LNCaP clone FGC (cell line): ENCODE measurements at regions not wholly inside any gene's neighbourhood (a gene's known extent, or its start where the extent isn't known, plus 50 kb on each side); places are given as distances from the start of the nearest gene placed in this dataset.

ENCODE experiments used
- DNase-seq: peaks from one replicate; pipeline ENCODE4 v3.0.0-alpha.2; 2011; ENCODE audit warnings: low read depth
- H3K4me3 ChIP-seq: 2 replicates; pipeline ENCODE4 v1.5.1; 2011; ENCODE audit warnings: mild to moderate bottlenecking, low read depth, low read length, control low read depth
- TF ChIP-seq, protein P1 (sequence below): IDR thresholded peaks from 2 replicates; pipeline ENCODE4 v1.5.1; 2012; ENCODE audit warnings: mild to moderate bottlenecking; ENCODE audit not compliant: control insufficient read depth, insufficient read depth; ENCODE audit errors: extremely low read depth

DNA sequence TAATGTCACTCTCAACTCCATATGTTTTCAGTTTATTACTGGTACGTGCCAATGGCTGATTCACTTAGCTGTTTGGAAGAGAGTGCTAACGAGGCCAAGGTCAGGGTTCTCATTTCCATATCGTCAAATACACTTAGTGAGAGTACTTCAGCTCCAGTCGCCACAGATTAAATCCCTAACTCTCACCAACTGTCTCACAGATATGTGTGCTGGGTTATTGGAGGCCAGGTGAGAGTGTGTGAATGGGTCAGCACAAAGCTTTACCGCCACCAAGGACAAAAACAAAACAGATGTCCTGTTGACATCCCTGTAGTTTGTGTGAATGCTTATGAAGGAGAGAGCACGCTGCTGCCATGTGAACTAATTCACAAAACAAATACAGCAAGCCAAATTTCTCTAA, 133.5 kb upstream of the TBL1XR1 start:
- TF ChIP-seq, protein P1, sequence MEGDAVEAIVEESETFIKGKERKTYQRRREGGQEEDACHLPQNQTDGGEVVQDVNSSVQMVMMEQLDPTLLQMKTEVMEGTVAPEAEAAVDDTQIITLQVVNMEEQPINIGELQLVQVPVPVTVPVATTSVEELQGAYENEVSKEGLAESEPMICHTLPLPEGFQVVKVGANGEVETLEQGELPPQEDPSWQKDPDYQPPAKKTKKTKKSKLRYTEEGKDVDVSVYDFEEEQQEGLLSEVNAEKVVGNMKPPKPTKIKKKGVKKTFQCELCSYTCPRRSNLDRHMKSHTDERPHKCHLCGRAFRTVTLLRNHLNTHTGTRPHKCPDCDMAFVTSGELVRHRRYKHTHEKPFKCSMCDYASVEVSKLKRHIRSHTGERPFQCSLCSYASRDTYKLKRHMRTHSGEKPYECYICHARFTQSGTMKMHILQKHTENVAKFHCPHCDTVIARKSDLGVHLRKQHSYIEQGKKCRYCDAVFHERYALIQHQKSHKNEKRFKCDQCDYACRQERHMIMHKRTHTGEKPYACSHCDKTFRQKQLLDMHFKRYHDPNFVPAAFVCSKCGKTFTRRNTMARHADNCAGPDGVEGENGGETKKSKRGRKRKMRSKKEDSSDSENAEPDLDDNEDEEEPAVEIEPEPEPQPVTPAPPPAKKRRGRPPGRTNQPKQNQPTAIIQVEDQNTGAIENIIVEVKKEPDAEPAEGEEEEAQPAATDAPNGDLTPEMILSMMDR, result no peak
- H3K4me3 ChIP-seq, result no peak overlapping the region
- no peak for DNase-seq

DNA sequence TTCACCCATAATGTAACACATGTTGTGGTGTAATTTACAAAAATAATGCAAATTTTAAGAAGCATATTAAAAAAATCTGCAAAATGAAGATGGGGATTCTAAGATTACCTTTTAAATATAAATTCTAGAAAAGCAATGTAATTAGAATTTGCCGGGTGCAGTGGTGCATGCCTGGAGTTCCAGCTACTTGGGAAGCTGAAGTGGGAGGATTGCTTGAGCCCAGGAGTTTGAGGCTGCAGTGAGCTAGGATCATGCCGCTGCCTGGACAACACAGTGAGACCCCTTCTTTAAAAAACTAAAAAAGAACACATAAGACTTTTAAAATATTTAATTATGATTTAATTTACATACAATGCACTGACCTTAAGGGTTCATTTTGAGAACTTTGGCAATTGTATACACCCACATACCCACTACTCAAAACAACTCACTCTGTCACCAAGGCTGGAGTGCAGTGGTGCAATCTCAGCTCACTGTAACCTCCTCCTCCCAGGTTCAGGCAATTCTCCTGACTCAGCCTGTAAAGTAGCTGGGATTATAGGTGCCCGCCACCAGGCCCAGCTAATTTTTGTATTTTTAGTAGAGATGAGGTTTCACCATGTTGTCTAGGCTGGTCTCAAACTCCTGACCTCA, 134.0 kb upstream of the TBL1XR1 start:
- H3K4me3 ChIP-seq, result no peak overlapping the region
- TF ChIP-seq, protein P1, result no peak
- no peak for DNase-seq

DNA sequence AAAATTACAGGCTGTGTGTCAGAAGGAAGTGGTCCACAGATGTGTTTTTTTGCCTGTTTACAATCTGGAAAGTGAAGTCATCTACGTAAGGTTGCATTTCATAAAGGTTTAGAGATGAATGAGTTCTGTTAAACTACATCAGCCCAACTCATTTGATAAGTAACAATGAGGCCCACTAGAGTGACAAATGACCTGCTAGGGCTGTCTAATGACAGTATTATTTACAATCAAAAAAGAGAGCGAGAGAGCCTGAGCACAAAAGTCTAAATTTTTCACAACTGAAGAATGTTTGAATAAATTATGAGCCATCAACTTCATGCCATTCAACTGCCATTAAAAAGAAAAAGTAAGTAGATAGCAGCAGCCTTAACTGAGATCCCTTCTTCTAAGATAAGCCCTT, 135.7 kb upstream of the TBL1XR1 start:
- no peak for DNase-seq

DNA sequence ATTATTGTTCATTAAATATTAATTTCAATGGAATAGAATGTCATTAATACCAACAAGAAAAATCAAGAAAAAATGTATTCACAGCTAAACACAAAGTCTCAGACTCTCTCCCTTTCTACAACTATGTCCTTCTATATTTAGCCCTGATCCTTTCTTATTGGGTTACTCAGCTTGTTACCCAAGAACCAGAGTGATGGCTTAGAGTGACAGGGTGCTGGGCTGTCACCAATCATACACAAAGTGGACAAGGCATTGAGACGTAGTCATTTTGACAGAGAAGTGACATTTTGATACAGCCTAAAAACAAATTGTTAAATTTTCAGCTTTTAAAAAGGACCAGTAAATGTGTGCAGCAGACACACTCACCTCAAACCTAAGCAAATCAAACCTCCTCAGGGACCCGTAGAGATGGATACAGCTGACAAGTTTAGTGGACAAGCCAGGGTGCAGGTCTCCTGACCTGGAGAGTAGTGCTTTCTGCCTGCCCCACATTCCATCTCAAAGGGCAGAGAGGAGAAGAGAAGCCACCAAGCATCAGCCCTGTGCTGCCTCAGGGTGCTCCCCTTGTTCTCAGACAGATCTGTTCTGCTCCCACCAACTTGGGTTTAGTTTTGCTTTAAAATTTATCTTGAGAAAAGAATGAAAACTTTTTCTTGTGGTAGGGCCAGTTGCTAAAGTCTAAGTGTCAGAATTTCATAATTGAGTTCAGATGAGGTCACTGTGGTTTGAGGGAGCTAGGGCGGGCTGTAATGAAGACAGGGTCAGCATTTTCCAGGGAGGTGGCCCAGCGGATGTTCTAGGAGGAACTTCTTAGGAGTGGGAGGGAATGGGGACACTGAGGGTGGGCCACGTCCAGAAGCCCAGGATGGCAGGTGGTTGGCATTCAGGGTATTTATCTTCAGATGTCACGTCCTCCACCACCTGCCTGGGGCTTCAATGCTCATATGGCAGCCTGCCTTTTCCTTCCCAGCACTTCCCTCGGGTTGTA, 136.5 kb upstream of the TBL1XR1 start:
- DNase-seq, result no peak

More for the DNA sequence above, 135.7 kb upstream of the TBL1XR1 start:
- no peak overlapping the region for H3K4me3 ChIP-seq
- TF ChIP-seq, protein P1, result no peak

DNA sequence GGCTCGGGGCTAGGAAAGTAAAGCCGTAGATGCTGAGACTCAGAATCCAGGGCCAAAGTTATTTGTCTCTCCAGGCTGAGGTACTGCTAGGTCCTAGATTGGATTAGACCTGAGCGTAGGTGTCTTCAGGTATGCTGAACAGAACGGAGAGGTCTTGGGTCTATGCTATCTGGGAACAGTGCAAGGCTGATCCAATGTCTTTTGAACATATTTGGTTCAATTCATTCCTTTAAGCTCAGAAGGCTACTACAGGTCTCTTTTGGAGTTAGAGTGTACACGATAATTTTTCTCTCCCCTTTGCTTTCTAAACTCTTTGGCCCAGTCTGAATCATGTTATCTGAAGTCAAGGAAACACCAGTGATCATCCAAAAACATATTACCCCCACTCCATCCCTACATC, 137.5 kb upstream of the TBL1XR1 start:
- no peak overlapping the region for H3K4me3 ChIP-seq
- TF ChIP-seq, protein P1, result no peak
- no peak for DNase-seq

More for the DNA sequence above, 136.5 kb upstream of the TBL1XR1 start:
- H3K4me3 ChIP-seq, result no peak overlapping the region
- TF ChIP-seq, protein P1, result no peak

DNA sequence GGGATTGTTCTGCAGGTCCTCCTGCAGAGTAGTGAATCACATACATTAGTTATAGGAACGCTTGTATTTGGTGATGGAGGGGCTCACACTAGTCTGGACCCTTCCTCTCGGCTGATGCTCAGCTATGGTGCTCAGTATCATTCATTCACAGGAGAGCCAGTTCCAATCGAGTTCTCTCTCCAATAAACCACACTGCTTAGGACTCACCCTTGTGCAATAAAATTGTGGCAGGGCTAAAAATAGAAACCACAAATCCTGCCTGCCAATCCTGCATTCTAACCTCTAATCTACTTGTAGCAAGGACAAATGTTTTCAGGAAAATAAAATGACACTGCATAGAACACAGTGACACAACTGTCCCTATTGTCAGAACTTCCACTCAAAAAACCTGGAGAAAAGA, 138.4 kb upstream of the TBL1XR1 start:
- TF ChIP-seq, protein P1, result no peak
- no peak for DNase-seq
- H3K4me3 ChIP-seq, result no peak overlapping the region
